ENCODE measurements at regions not wholly inside any gene's neighbourhood (a gene's known extent, or its start where the extent isn't known, plus 50 kb on each side); places are given as distances from the start of the nearest gene placed in this dataset.

- DNase-seq: no peak
Measured at GRCh38 chr10:44859546-44860285, 51.4 kb upstream of the TMEM72 start.

- DNase-seq: no peak
Measured at GRCh38 chr10:44860811-44861736, 50.1 kb upstream of the TMEM72 start.

Measured in stimulated activated naive CD4-positive, alpha-beta T cell (primary cell).